Neuronal stem cell (in vitro differentiated cells): ENCODE measurements at regions not wholly inside any gene's neighbourhood (a gene's known extent, or its start where the extent isn't known, plus 50 kb on each side); places are given as distances from the start of the nearest gene placed in this dataset.
A peak's percentile ranks its signal among the peaks of the same experiment; 100 is the strongest.
"Not testable (repeated sequence)": the region's sequence is repeated elsewhere in the genome, so short reads cannot be mapped to it uniquely, and the experiment has no call there.

Source experiments
- DNase-seq: peaks from one replicate; pipeline ENCODE4 v3.0.0-alpha.2; 2013; ENCODE audit warnings: low spot score
- H2AFZ ChIP-seq: one replicate; pipeline ENCODE4 v1.6.1; 2013; ENCODE audit warnings: mild to moderate bottlenecking, low read length, inconsistent platforms
- H2AK5ac ChIP-seq: 2 replicates; pipeline ENCODE4 v1.6.1; 2013; ENCODE audit warnings: low read depth, mild to moderate bottlenecking, inconsistent platforms, low read length, moderate library complexity, mixed read lengths
- H2BK120ac ChIP-seq: 2 replicates; pipeline ENCODE4 v1.6.1; 2013; ENCODE audit warnings: low read depth, mild to moderate bottlenecking, inconsistent platforms, low read length, moderate library complexity, mixed read lengths
- H2BK12ac ChIP-seq: one replicate; pipeline ENCODE4 v1.6.1; 2013; ENCODE audit warnings: low read length, inconsistent platforms
- H2BK15ac ChIP-seq: 2 replicates; pipeline ENCODE4 v1.6.1; 2013; ENCODE audit warnings: mild to moderate bottlenecking, low read length, inconsistent platforms, mixed read lengths
- H2BK5ac ChIP-seq: one replicate; pipeline ENCODE4 v1.6.1; 2013; ENCODE audit warnings: inconsistent platforms, mild to moderate bottlenecking, low read length, moderate library complexity
- H3K14ac ChIP-seq: one replicate; pipeline ENCODE4 v1.6.1; 2013; ENCODE audit warnings: low read length, inconsistent platforms
- H3K18ac ChIP-seq: 2 replicates; pipeline ENCODE4 v1.6.1; 2013; ENCODE audit warnings: low read length, inconsistent platforms
- H3K23ac ChIP-seq: 2 replicates; pipeline ENCODE4 v1.6.1; 2013; ENCODE audit warnings: low read depth, mild to moderate bottlenecking, mixed read lengths, low read length, inconsistent platforms; ENCODE audit not compliant: poor library complexity
- H3K27ac ChIP-seq: replicated peaks from 3 replicates; pipeline ENCODE4 v1.5.1; 2013; ENCODE audit warnings: low read length, inconsistent platforms
- H3K27me3 ChIP-seq, 3 experiments: 2 replicates each; pipeline ENCODE4 v1.6.1; 2013; ENCODE audit warnings: low read length in 3 of 3, mild to moderate bottlenecking in 2 of 3, inconsistent platforms in 1 of 3, low read depth in 1 of 3, mixed read lengths in 1 of 3, moderate library complexity in 1 of 3; ENCODE audit not compliant: control insufficient read depth in 3 of 3, insufficient read depth in 3 of 3
- H3K36me3 ChIP-seq, 2 donors: replicated peaks in 1 of 2; 2 replicates each; pipeline ENCODE4 v1.6.1; 2013; ENCODE audit warnings: low read length in 2 of 2; ENCODE audit not compliant: control insufficient read depth in 2 of 2, insufficient read depth in 2 of 2
- H3K4ac ChIP-seq: 2 replicates; pipeline ENCODE4 v1.6.1; 2013; ENCODE audit warnings: inconsistent platforms, mild to moderate bottlenecking, low read length, moderate library complexity
- H3K4me1 ChIP-seq, 2 donors: 1 replicate in 1 of 2; 2 replicates in 1 of 2; pipeline ENCODE4 v1.6.1; 2013; ENCODE audit warnings: low read length in 2 of 2, low read depth in 1 of 2; ENCODE audit not compliant: control insufficient read depth in 2 of 2, insufficient read depth in 1 of 2
- H3K4me2 ChIP-seq: one replicate; pipeline ENCODE4 v1.6.1; 2013; ENCODE audit warnings: mild to moderate bottlenecking, low read length, inconsistent platforms; ENCODE audit not compliant: insufficient read depth, poor library complexity, severe bottlenecking
- H3K4me3 ChIP-seq, 2 donors: 2 replicates each; pipeline ENCODE4 v1.5.1; 2013; ENCODE audit warnings: low read length in 2 of 2, mild to moderate bottlenecking in 2 of 2, inconsistent platforms in 1 of 2, moderate library complexity in 1 of 2
- H3K79me1 ChIP-seq: one replicate; pipeline ENCODE4 v1.6.1; 2013; ENCODE audit warnings: low read depth, mild to moderate bottlenecking, inconsistent platforms, low read length, moderate library complexity
- H3K9ac ChIP-seq: one replicate; pipeline ENCODE4 v1.6.1; 2013; ENCODE audit warnings: mild to moderate bottlenecking, low read depth, low read length, inconsistent platforms; ENCODE audit not compliant: poor library complexity
- H3K9me3 ChIP-seq, 2 donors: replicated peaks in 1 of 2; 2 replicates each; pipeline versions ENCODE3 to v1.6.1; 2013; ENCODE audit warnings: low read length in 2 of 2, mild to moderate bottlenecking in 2 of 2, inconsistent platforms in 1 of 2, low read depth in 1 of 2, mixed read lengths in 1 of 2, moderate library complexity in 1 of 2; ENCODE audit not compliant: control insufficient read depth in 2 of 2, insufficient read depth in 1 of 2
- H4K8ac ChIP-seq: one replicate; pipeline ENCODE4 v1.6.1; 2013; ENCODE audit warnings: low read depth, mild to moderate bottlenecking, inconsistent platforms, low read length, moderate library complexity
- H4K91ac ChIP-seq: one replicate; pipeline ENCODE4 v1.6.1; 2013; ENCODE audit warnings: low read length, low read depth, mild to moderate bottlenecking, inconsistent platforms; ENCODE audit not compliant: poor library complexity
- WGBS, 2 donors: extraction: QIAGEN DNeasy Blood & Tissue Kit; methylation state at CpG; one replicate each; pipeline ENCODE4 v1.1.7; 2013; ENCODE audit warnings: missing lambda C conversion rate in 2 of 2, mixed read lengths in 1 of 2; ENCODE audit not compliant: insufficient read length in 2 of 2, insufficient replicate concordance in 1 of 2; ENCODE audit errors: extremely low coverage in 2 of 2; 5-methylcytosine and 5-hydroxymethylcytosine counted together

DNA sequence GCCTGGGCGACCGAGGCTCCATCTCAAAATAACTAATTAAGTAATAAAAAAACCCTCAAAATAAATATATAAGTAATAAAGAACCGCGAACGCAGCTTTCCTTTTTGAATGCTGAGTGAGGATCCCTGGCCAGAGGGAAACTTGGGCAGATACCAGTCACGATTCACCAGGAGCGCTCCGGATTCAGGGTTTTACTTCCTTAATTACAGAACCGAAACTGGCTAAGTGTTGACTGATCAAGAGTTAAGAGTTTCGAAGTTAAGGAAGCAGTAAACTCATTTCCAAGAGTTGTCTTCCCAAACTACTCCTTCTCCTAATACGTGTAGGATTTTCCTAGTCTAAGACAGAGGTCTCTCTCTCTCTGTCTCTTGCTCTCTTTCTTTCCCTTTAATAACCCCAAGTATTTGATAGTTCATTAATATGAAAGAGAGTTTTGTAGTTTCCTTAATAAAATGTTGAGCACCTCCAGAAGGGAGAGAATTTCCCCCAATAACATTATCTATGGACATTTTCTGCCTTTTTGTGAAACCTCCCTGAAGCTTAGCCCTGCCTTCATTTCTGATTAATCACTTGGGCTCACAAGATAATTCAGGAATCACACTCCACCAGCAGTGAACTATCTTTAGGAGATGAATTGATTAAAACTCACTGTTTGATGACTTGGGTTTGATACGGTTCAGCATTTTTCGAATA is 61.4 kb upstream of the ZNF217 start:
- no peak overlapping the region for H3K4me3 ChIP-seq
- H3K4me1 ChIP-seq: peaks cover 7 to 17% of the 10 kb centered on the region in 2 donors
- no peak overlapping the region for H3K9ac ChIP-seq
- H2AFZ ChIP-seq: peak overlapping the region; percentile 47
- no peaks in the 10 kb centered on the region for H3K36me3 ChIP-seq
- H2BK5ac ChIP-seq: no peak overlapping the region
- H3K4me2 ChIP-seq: no peak overlapping the region
- no peak overlapping the region for H2BK120ac ChIP-seq
- no peak overlapping the region for H3K23ac ChIP-seq
- no peak overlapping the region for H2AK5ac ChIP-seq
- no peak overlapping the region for H2BK15ac ChIP-seq
- no peak overlapping the region for H4K8ac ChIP-seq
- no peak overlapping the region for H3K27ac ChIP-seq
- no peaks in the 10 kb centered on the region for H3K27me3 ChIP-seq
- DNase-seq: no peak
- no peaks in the 10 kb centered on the region for H3K79me1 ChIP-seq
- no peaks in the 10 kb centered on the region for H3K9me3 ChIP-seq
- H3K14ac ChIP-seq: no peak overlapping the region
- no peak overlapping the region for H3K4ac ChIP-seq
- no peak overlapping the region for H2BK12ac ChIP-seq
- WGBS, 2 donors: no CpG with 5 or more reads among the region's 13 CpGs
- no peak overlapping the region for H4K91ac ChIP-seq
- no peak overlapping the region for H3K18ac ChIP-seq

DNA sequence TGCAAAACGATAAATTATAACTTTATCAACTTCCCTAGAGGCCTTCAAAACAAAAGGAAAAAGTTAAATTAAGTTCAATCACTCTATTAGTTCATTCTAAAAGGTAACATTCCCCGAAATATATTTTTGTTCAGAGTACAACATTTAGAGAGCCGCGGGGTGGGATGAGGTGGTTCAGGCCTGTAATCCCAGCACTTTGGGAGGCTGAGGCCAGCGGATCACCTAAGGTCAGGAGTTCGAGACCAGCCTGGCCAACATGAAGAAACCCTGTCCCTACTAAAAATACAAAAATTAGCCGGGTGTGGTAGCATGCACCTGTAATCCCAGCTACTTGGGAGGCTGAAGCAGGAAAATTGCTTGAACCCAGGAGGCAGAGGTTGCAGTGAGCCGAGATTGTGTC is 60.9 kb upstream of the ZNF217 start:
- H3K4me2 ChIP-seq, H3K27ac ChIP-seq: not testable (repeated sequence)
- WGBS, 2 donors: no CpG with 5 or more reads among the region's 8 CpGs

GRCh38 chr20:53652859-53653517 is 59.3 kb upstream of the ZNF217 start:
- H2BK120ac ChIP-seq: no peak overlapping the region
- H2BK12ac ChIP-seq: no peak overlapping the region
- H3K36me3 ChIP-seq: no peaks in the 10 kb centered on the region
- no peak overlapping the region for H3K23ac ChIP-seq
- no peaks in the 10 kb centered on the region for H3K79me1 ChIP-seq
- no peak overlapping the region for H3K27ac ChIP-seq
- H2AK5ac ChIP-seq: no peak overlapping the region
- no peaks in the 10 kb centered on the region for H3K27me3 ChIP-seq
- H3K14ac ChIP-seq: no peak overlapping the region
- no peak overlapping the region for H3K9ac ChIP-seq
- H3K18ac ChIP-seq: no peak overlapping the region
- no peak overlapping the region for H4K8ac ChIP-seq
- peaks cover 5 to 17% of the 10 kb centered on the region in 2 donors for H3K4me1 ChIP-seq
- H3K9me3 ChIP-seq: no peaks in the 10 kb centered on the region
- H2AFZ ChIP-seq: peak overlapping the region; percentile 87
- H2BK5ac ChIP-seq: no peak overlapping the region
- no peak overlapping the region for H4K91ac ChIP-seq
- no CpG with 5 or more reads among the region's 5 CpGs for WGBS, 2 donors
- no peak overlapping the region for H2BK15ac ChIP-seq
- no peak overlapping the region for H3K4me3 ChIP-seq
- no peak for DNase-seq
- no peak overlapping the region for H3K4ac ChIP-seq
- no peak overlapping the region for H3K4me2 ChIP-seq

More for the DNA sequence above, 60.9 kb upstream of the ZNF217 start:
- H3K9me3 ChIP-seq, H4K91ac ChIP-seq, DNase-seq, H3K27me3 ChIP-seq, H2BK15ac ChIP-seq, H3K4ac ChIP-seq, H2BK5ac ChIP-seq, H4K8ac ChIP-seq, H2BK120ac ChIP-seq, H3K18ac ChIP-seq, H3K79me1 ChIP-seq, H3K14ac ChIP-seq, H3K23ac ChIP-seq, H2AFZ ChIP-seq, H2AK5ac ChIP-seq, H3K36me3 ChIP-seq, H3K4me3 ChIP-seq, H3K9ac ChIP-seq, H2BK12ac ChIP-seq: not testable (repeated sequence)
- H3K4me1 ChIP-seq: peaks cover 5 to 17% of the 10 kb centered on the region in 2 donors

- no peak overlapping the region for H3K23ac ChIP-seq
- H4K91ac ChIP-seq: no peak overlapping the region
- no peak overlapping the region for H2AK5ac ChIP-seq
- no peak overlapping the region for H2BK15ac ChIP-seq
- WGBS, 2 donors: no CpG with 5 or more reads among the region's 7 CpGs
- no peak overlapping the region for H3K18ac ChIP-seq
- H2BK12ac ChIP-seq: no peak overlapping the region
- no peak for DNase-seq
- peaks cover 4 to 11% of the 10 kb centered on the region in 2 donors for H3K4me1 ChIP-seq
- H3K9me3 ChIP-seq: no peaks in the 10 kb centered on the region
- H2AFZ ChIP-seq: peak overlapping the region; percentile 87
- no peak overlapping the region for H3K27ac ChIP-seq
- no peak overlapping the region for H2BK120ac ChIP-seq
- no peak overlapping the region for H2BK5ac ChIP-seq
- no peak overlapping the region for H3K4me2 ChIP-seq
- no peaks in the 10 kb centered on the region for H3K36me3 ChIP-seq
- H3K4me3 ChIP-seq: no peak overlapping the region
- H3K27me3 ChIP-seq: no peaks in the 10 kb centered on the region
- H3K79me1 ChIP-seq: no peaks in the 10 kb centered on the region
- H3K14ac ChIP-seq: no peak overlapping the region
- no peak overlapping the region for H3K4ac ChIP-seq
- no peak overlapping the region for H4K8ac ChIP-seq
- H3K9ac ChIP-seq: no peak overlapping the region
Measured at GRCh38 chr20:53652090-53652858, 58.6 kb upstream of the ZNF217 start.
